GM10847 (cell line): ENCODE measurements at regions not wholly inside any gene's neighbourhood (a gene's known extent, or its start where the extent isn't known, plus 50 kb on each side); places are given as distances from the start of the nearest gene placed in this dataset.

Experiments used
- POLR2A ChIP-seq: IDR thresholded peaks from 2 replicates; pipeline ENCODE4 v1.6.1; 2011; ENCODE audit not compliant: insufficient read length; ENCODE audit errors: extremely low read depth

DNA sequence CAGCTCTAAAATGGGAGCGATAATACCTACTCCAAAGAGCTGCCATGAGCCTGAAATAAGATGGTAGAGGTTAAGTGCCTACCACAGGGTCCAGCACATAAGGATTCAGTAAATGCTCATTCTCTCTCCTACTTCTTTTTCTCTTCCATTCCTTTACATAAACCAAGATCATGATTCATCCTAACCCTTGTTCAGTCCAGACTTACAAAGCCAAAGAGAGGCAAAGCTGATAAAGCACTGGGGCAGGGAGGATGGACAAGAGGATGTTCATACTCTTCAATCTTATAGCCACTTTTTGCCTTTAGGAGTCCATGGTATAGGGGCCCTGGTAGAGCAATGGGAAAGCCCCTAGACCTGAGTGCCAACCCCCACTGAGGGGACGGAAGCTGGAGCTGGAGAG is 75.6 kb upstream of the PKDCC start:
- no peak for TF ChIP-seq POLR2A

DNA sequence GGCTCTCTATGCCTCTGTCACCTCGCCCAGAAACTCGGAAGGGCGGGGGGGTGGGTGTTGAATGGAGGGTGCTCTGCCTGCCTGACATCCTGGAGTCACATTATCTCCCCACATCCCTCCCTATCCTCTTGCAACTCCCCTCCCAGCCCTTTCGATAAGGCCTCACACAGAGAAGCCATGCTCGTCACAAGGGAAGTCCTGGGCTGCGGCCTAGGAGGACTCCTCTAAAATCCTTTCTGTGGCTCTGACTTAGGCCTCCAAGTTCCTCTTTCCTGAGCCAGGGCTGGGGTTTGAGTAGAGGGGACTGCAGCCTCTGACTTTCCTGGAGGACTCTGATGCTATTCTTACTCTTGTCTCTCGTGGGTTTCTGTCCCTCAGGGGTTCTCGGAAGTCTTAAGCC is 75.0 kb upstream of the PKDCC start:
- no peak for TF ChIP-seq POLR2A

DNA sequence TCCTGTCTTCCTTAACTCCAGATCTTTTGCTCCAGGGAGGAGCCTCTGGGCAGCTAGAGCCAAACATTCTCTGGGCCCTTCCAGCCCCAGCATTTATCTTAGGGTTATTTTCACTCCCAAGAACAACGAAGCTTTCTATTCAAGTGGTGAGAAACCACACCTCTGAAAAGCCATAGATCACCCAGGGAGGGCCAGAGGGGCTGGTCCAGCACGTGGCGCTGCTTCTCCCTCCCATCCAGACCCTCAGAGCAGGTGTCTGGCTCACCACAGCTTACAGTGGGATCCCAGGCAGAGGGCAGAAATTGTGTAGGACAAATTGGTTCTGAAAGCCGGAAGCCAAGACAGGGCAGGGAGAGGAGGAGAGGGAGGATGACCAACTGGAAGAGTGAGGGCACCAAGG is 74.0 kb upstream of the PKDCC start:
- TF ChIP-seq POLR2A, result no peak

DNA sequence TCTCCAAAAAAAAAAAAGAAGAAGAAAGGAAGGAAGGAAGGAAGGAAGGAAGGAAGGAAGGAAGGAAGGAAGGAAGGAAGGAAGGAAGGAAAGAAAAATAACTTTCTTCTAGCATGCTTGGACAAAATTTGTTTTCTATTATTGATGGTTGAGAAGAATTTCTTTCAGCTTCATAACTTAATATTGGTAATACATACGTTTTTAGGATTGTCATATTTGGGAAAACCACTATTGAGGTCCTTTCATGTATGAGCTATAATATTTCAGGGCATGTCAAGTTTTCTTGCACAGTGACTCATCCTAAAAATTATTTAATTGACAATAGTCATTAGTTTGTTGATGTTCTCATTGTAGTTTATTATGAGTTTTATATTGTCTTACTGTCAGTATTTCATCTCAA is 66.4 kb upstream of the PKDCC start:
- TF ChIP-seq POLR2A, result no peak

DNA sequence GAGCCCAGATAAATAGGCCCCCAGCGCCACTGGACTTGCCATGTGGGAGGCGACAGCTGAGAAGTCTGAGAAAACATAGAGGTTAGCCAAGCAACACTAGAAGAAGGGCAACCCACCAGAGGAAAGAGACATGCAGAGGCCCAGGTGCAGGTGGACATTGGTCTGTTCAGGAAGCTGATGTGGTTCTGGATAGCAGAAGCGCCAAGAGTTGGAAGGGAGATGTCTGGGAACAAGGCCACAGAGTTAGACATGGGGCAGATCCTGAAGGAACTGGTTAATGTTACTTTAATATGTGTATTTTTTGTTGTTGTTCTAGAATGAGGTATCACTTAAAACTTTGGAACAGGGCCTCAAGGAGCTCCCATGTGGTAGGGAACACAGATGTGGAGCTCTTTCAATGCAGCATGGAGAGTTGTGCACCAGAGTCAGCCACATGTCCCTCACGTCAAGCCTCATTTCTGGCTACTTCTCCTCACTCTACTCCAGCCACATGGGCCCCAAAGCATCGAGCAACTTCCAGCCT is 62.2 kb upstream of the PKDCC start:
- TF ChIP-seq POLR2A, result no peak

DNA sequence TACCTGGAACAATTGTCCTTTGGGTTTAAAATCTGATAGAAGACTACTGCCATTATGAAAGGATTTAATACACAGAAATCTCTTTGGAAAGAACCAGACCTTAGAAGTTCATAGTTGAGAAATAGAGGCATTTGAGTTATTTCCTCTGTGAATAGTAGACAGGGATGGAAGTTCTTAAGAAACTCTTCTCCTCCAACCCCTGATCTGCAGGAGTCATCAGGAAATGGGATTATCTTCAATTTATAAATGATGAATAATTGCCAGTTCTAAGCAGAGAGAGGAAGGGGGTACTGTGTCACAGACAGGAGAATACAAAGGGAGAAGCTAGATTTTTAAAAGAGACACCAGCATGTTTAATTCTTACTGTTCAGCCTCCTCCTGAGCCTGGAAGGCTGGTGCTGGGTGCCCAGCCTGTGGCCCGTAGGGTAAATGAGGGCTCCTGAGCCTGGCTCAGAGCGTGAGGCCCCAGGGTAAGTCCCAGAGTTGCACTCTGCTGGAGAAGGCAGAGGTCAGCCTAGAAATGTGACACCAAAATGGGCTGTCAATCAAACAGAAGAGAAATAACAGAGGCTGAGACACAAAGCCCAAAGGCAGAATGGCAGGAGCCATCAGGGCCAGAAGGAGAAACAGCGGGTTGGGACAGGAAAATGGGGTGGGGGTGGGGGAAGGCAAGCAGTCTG is 58.2 kb upstream of the PKDCC start:
- no peak for TF ChIP-seq POLR2A

DNA sequence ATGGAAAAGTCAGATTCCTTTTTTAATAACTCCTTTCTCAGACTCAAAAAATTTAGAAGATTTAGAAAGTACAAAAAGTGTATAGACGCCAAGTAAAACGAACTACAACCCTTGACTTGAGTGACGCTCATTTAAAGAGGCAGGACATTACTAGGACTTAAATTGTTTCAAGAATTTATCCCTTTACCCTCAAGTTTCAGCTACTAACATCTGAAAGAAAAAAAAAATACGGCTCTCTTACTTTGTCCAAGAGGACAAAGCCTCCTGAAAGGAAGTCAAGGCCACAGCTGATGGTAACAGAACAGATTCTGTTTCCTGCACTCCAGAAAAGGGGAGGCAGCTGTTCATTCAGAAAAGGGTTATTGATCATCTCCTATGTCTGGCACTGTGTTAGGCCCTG is 57.6 kb upstream of the PKDCC start:
- TF ChIP-seq POLR2A, result no peak

DNA sequence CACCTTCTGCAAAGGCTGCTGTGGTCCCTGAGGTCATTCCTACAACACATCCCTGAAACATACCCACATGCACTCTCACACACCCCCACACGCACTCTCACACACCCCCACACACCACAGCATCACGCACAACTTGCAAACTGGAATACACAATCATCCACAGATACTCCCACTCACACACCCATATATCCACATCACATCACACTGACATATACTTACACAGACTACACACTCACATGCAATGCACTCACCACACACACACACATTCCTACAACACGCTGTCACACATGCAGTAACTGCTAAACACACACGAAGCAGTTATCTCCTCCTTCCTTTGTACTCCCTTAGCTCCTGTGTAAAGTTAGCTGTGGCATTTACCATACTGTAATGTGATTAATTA is 57.1 kb upstream of the PKDCC start:
- no peak for TF ChIP-seq POLR2A

DNA sequence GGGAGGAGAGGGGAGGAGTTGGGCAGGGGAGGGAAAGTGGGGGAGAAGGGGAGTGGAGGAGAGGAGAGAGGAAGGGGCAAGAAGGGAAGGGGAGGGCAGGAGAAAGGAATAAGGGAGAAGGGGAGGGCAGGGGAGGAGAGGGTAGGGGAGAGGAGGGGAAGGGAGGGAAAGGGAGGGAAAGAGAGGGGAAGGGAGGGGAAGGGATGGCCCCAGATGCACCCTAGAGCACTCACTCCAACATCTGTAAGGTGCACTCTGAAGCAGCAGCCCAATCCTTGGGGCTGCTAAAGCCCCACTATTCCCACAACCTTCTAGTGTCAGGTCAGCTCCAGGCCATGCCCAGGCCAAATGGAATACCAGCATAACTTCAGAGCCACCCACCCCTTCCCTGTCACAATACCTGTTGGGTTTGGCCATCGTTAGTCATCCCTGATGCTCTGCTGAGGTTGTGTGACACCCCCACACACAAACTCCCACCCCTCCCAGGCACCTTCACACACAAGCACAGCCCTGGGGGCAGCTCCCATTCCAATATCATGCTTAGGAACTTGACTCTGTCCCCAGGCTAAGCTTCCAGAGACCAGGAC is 55.7 kb upstream of the PKDCC start:
- TF ChIP-seq POLR2A, result no peak

DNA sequence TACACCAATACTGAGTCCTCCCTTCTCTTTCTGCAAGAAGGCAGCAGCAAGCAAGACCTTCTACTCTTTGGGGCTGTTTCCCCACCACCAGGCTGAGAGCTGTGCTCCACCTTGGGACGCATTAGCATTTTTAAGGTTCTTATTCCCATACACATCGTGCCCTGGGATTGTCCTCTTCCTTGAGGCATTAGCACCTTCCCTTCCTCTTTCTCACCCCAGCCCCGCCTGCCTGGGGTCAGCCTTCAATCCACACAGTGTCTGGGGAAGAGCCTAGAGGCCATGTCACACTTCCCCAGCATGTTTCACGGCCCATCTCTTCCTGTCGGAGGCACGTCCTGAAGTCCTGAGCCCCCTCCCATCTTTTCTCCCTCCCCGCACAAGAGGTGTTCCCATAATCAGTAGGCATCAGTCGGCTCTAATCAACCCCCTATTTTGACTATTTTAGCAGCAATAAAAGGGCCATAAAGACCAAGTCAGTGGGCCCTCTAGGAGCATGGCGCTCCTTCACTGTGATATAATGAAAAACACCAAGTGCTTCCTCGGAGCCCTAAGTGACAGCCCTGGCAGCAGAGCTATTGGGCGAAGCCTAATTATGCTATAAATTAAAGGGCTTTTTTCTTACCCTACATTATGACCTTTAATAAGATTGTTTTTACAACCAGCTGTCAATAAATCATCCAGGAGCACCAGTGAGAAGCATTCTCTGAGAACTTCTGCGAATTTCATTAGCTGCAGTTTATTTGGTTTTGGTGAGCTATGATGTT is 55.0 kb upstream of the PKDCC start:
- TF ChIP-seq POLR2A, result no peak

DNA sequence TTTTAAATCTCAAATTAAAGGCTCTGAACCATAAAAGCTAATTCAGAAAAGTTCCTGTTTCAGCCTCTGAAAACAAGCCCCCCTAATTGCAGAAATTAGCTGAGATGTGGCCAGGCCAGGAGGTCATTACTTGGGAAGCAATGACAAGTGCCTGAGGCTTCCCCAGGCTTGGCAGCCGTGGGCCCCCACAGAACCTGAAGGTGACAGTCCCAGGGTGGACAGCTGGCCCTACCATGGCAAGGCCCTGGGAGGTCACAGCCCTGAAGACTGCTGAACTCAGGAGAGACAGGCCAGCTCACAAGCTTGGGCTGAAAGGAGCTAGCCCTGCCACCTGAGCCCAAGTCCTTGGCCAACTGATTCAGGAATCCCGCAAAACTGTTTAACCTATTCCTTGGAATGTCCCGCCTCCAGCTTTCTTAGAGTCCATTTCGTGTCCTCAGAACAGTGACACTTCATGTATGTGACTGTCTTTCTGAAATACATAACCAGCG is 54.3 kb upstream of the PKDCC start:
- TF ChIP-seq POLR2A, result no peak

DNA sequence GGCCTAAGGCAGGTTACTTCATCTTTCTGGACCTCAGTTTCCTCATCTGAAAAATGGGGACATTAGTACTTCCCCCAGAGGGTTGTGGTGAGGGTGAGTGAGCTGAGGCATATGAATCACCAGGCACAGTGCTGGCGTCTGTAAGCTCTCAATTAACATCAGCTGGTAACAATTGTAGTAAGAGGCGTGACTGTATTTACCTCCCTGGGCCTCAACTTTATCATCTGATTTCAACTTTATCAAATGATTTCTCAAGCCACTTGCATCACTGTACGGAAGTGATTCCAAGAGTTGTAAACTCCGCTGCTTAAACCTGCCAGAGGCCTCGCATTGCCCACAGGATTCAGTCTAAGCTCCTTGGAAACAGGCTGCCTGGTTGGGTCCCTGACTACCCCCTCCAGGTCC is 53.6 kb upstream of the PKDCC start:
- no peak for TF ChIP-seq POLR2A

DNA sequence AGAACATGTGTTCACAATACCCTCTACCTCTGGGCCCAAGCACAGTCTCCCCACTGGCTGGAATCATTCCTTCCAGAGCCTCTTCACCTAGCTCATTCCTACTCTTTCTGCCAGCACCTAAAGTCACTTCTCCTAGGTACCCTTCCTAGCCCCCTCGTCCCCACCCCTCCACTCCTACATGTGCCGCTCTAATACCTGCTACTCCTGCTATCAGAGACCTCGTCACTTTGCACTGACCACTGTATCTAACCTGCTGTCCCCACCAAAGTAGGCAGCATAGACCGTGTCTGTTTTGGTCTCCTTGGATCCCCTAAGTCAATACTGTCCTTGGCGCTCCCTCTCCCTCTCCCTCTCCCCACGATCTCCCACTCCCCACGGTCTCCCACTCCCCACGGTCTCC is 53.2 kb upstream of the PKDCC start:
- TF ChIP-seq POLR2A, result no peak

DNA sequence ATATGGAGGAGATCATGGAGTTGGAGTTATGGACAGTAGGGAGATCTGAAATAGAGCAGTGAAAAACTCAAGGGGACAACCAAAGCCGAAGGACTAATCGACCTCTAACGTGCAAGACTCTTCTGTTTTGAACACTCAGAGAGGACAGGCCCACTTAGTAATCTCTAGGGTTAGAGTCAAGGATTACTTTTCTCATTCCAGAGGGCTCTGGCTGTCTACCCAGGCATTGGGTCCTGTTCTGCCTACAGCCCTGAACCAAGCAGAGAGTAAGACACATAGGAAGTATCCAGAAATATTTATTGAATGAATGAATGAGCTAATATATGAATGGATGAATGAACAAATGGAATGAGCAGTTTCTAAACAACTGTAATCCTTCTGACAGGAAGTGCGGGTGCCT is 50.3 kb upstream of the PKDCC start:
- TF ChIP-seq POLR2A, result no peak
